ENCODE measurements at regions not wholly inside any gene's neighbourhood (a gene's known extent, or its start where the extent isn't known, plus 50 kb on each side); places are given as distances from the start of the nearest gene placed in this dataset.
"Not testable (repeated sequence)": the region's sequence is repeated elsewhere in the genome, so short reads cannot be mapped to it uniquely, and the experiment has no call there.

DNA sequence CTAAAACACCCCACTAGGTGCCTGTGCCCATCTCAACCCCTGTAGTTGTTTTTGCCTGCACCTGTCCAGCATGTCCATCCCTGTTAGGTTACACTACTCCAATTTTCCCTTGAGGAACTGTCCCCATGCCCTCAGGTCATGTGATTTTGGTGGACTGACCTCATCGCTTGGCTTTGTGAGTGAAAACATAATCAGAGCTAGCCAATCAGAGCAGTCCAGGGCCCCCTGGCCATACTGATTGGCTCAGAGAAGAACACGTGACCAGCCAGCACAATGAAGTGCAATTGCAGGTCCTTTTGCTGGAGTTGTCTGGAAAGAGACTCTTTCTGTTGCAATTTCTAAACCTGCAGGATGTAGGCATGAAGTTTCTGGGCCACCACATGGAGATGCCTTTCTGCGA, 303.3 kb upstream of the PROX1 start:
- DNase-seq (ENCODE audit: low read depth), result no peak

GRCh38 chr1:213685992-213686582, 301.7 kb upstream of the PROX1 start:
- no peak for DNase-seq (ENCODE audit: low read depth)

DNA sequence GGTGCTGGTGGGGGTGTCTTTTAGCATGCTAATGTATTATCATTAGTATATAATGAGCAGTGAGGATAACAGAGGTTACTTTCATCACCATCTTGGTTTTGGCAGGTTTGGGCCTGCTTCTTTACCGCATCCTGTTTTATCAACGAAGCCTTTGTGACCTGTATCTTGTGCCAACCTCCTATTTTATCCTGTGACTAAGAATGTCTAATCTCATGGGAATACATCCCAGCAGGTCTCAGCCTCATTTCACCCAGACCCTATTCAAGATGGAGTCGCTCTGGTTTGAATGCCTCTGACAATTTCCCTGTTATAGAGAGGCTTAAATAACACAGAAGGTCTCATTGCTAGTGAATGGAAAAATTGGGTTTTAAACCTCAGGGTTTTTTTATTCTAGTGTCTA, 300.8 kb upstream of the PROX1 start:
- DNase-seq (ENCODE audit: low read depth), result no peak

DNA sequence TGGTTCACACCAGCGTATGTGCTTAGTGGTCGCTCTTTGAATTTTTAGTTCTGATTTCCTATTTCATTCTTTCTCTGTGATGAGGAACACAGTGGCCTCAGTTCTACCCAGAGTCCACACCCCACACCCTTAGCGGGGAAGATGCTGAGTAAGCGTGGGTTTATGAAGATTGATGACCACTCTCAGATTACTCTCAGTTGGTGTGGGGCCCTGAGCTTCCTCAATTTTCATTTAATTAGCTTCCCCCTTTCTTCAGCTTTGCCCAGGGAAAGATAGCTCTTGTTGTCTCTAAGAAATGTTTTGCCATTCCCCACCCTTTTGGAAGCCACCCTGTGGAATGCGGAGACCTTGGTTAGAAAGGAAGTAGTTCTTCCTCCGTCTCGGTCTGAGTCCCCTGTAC, 299.9 kb upstream of the PROX1 start:
- DNase-seq (ENCODE audit: low read depth), result no peak

GRCh38 chr1:213688655-213689054, 299.1 kb upstream of the PROX1 start:
- DNase-seq (ENCODE audit: low read depth), result no peak

GRCh38 chr1:213689260-213689659, 298.5 kb upstream of the PROX1 start:
- DNase-seq (ENCODE audit: low read depth), result no peak

DNA sequence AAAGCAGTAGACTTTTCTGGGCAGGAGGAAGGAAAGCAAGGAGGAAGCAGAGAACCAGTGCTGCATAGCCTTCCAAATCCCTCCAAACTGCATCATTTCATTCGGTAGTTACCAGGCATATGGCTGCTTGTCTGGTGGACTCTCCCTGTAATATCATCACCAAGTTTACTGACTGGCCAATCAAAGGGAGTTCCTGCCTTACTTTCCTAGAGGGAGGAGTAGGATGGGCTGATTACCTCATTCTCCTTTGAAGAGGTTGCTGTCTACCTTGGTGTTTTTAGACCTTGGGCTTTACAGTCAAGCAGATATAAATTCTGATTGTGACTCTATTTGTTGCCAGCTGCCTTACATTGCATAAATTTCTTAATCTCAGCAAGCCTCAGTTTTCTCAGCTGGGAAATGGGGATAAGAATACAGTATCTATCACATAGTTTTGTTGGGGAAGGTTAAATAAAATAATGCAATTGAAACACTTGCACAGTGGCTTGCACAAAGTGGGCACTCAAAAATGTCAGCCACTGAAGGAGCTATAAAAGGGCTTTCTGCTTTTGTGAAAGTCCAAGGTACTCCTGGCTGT, 297.3 kb upstream of the PROX1 start:
- DNase-seq (ENCODE audit: low read depth), result no peak

DNA sequence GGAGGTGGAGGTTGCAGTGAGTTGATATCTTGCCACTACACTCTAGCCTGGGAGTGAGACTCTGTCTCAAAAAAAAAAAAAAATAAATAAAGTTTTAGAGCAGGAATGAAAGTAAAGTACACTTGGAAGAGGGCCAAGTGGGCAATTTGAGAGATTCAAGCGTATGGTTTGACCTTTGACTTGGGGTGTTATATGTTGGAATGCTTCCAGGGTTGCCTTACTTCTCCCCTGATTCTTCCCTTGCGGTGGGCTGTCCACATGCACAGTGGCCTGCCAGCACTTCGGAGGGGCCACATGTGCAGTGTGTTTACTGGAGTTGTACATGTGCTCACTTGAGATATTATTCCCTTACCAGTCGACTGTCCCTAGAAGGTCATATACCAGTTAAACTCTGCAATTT, 295.5 kb upstream of the PROX1 start:
- no peak for DNase-seq (ENCODE audit: low read depth)

DNA sequence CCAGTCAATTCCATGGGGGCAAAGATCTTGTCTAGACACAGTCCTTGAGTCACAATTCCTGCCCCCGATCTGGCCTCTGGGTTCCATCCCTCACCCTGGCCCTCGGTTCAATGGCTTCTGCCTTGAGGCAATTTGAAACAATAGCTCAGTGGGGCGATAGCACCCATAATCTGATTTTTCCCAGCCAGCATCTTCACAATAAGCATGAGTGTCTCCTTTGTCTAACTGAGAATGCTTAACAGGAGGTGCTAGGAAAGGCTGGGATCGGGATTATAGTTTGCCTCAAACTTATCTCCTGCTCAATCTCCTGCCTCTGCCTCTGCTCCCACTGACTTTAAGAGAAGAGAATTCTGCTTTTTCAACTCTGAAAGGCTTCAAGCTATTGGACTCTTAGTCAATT, 293.9 kb upstream of the PROX1 start:
- DNase-seq (ENCODE audit: low read depth), result no peak

- DNase-seq (ENCODE audit: low read depth), result no peak
These were observed 290.5 kb upstream of the PROX1 start for GRCh38 chr1:213697192-213697802.

DNA sequence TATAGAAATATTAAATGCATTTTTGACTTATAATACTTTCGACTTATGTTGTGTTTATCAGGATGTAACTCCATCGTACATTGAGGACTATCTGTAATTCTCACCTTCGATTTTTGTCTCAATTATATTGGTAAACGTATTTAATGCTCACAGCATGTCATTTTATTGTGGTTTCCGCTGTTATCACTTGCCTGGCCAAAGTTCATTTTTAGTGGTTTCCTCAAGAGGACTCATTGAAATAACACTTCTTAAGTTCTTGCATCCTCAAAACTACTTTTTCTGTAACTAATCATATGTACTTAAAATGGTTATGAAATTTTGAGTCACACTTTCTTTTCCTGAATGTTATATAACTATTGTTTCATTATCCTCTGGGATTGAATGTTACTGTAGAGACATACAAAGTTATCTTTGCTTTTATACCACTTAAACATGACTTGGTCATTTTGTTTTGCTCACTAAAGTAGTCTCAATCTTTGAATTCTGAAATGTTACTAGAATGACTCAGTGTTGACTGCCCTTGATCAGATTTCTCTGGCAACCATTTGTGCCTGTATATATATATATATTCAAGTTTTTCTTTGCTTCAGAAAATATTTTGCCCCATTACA, 289.6 kb upstream of the PROX1 start:
- no peak for DNase-seq (ENCODE audit: low read depth)

DNA sequence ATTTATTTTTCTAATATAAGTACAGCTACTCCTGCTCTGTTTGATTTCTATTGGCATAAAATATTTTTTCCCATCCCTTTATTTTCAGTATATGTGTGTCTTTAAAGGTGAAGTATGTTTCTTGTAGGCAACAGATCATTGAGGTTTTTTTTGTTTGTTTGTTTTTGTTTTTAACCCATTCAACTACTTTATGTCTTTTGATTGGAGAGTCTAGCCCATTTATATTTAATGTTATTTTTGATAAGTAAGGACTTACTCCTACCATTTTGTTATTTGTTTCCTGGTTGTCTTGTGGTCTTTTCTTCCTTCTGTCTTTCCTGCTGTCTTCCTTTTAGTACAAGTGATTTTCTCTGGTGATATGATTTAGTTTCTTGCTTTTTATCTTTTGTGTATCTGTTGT, 285.1 kb upstream of the PROX1 start:
- no peak for DNase-seq (ENCODE audit: low read depth)

DNA sequence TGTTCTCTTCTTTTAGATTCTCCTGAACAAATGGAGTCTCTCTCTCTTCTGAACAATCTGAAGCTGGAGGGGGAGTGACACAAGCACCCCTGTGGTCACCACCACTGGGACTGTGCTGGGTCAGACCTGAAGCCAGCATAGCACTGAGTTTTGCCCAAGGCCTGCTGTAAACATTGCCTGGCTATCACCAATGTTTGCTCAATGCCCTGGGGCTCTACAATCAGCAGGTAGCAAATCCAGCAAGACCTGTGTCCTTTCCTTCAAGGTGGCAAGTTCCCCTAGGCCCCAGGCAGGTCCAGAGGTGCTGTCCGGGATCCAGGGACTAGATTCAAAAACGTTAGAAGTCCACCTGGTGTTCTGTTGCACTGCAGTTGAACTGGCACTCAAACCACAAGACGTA, 282.8 kb upstream of the PROX1 start:
- no peak for DNase-seq (ENCODE audit: low read depth)

GRCh38 chr1:213711833-213712490, 275.8 kb upstream of the PROX1 start:
- not testable (repeated sequence) for DNase-seq (ENCODE audit: low read depth)

GRCh38 chr1:213714645-213715044, 273.1 kb upstream of the PROX1 start:
- no peak for DNase-seq (ENCODE audit: low read depth)

GRCh38 chr1:213715182-213715581, 272.6 kb upstream of the PROX1 start:
- no peak for DNase-seq (ENCODE audit: low read depth)

- no peak for DNase-seq (ENCODE audit: low read depth)
These were observed 268.3 kb upstream of the PROX1 start for GRCh38 chr1:213719462-213719861.

GRCh38 chr1:213720032-213720431, 267.7 kb upstream of the PROX1 start:
- no peak for DNase-seq (ENCODE audit: low read depth)

- no peak for DNase-seq (ENCODE audit: low read depth)
These were observed 264.6 kb upstream of the PROX1 start for GRCh38 chr1:213723187-213723586.

GRCh38 chr1:213724640-213725536, 262.9 kb upstream of the PROX1 start:
- peak; percentile 3 for DNase-seq (ENCODE audit: low read depth)

GRCh38 chr1:213727853-213728592, 259.8 kb upstream of the PROX1 start:
- no peak for DNase-seq (ENCODE audit: low read depth)
